ENCODE measurements at regions not wholly inside any gene's neighbourhood (a gene's known extent, or its start where the extent isn't known, plus 50 kb on each side); places are given as distances from the start of the nearest gene placed in this dataset.
A peak's percentile ranks its signal among the peaks of the same experiment; 100 is the strongest.

GRCh38 chr3:147218965-147219364 lies 187.4 kb downstream of the ZIC4 start:
- H3K4me1 Mint-ChIP-seq (ENCODE audit: low read depth): no peaks in the 10 kb centered on the region
- DNase-seq (no peak), ATAC-seq (replicated peaks in 1 of 2) (no peak)
- H3K9me3 Mint-ChIP-seq: peaks cover 0 to 3% of the 10 kb centered on the region in 2 donors
- H3K27me3 Mint-ChIP-seq (ENCODE audit: low read depth): no peaks in the 10 kb centered on the region
- H3K36me3 Mint-ChIP-seq (ENCODE audit: insufficient read depth in 2 of 2): no peaks in the 10 kb centered on the region
- no peak overlapping the region for H3K4me3 Mint-ChIP-seq
- H3K27ac Mint-ChIP-seq: no peak overlapping the region

GRCh38 chr3:147216143-147216673 lies 190.1 kb downstream of the ZIC4 start:
- Mint-ChIP-seq H3K27me3 (ENCODE audit: low read depth) (no peaks in the 10 kb centered on the region), H3K36me3 (ENCODE audit: insufficient read depth in 2 of 2) (no peaks in the 10 kb centered on the region), H3K4me3 (no peak overlapping the region), H3K27ac (no peak overlapping the region), H3K9me3 (peaks cover 2 to 6% of the 10 kb centered on the region in 2 donors), H3K4me1 (ENCODE audit: low read depth) (no peaks in the 10 kb centered on the region)
- DNase-seq (no peak), ATAC-seq (replicated peaks in 1 of 2) (no peak)

GRCh38 chr3:147215660-147216059 lies 190.7 kb downstream of the ZIC4 start:
- no peak overlapping the region for H3K27ac Mint-ChIP-seq
- no peak overlapping the region for H3K4me3 Mint-ChIP-seq
- no peaks in the 10 kb centered on the region for H3K27me3 Mint-ChIP-seq (ENCODE audit: low read depth)
- no peak for DNase-seq
- H3K9me3 Mint-ChIP-seq: peaks cover 2 to 6% of the 10 kb centered on the region in 2 donors
- ATAC-seq (replicated peaks in 1 of 2): no peak
- no peaks in the 10 kb centered on the region for H3K4me1 Mint-ChIP-seq (ENCODE audit: low read depth)
- no peaks in the 10 kb centered on the region for H3K36me3 Mint-ChIP-seq (ENCODE audit: insufficient read depth in 2 of 2)

GRCh38 chr3:147213633-147214032 lies 192.7 kb downstream of the ZIC4 start:
- no peaks in the 10 kb centered on the region for H3K27me3 Mint-ChIP-seq (ENCODE audit: low read depth)
- H3K4me3 Mint-ChIP-seq: no peak overlapping the region
- ATAC-seq (replicated peaks in 1 of 2) (no peak), DNase-seq (no peak)
- H3K9me3 Mint-ChIP-seq: peaks cover 5 to 8% of the 10 kb centered on the region in 2 donors
- H3K36me3 Mint-ChIP-seq (ENCODE audit: insufficient read depth in 2 of 2): no peaks in the 10 kb centered on the region
- H3K27ac Mint-ChIP-seq: no peak overlapping the region
- no peaks in the 10 kb centered on the region for H3K4me1 Mint-ChIP-seq (ENCODE audit: low read depth)

- no peaks in the 10 kb centered on the region for H3K36me3 Mint-ChIP-seq (ENCODE audit: insufficient read depth in 2 of 2)
- no peak overlapping the region for H3K4me3 Mint-ChIP-seq
- no peaks in the 10 kb centered on the region for H3K4me1 Mint-ChIP-seq (ENCODE audit: low read depth)
- no peak for DNase-seq
- no peak overlapping the region for H3K27ac Mint-ChIP-seq
- H3K9me3 Mint-ChIP-seq: peaks cover 7 to 10% of the 10 kb centered on the region in 2 donors
- ATAC-seq (replicated peaks in 1 of 2): no peak
- H3K27me3 Mint-ChIP-seq (ENCODE audit: low read depth): no peaks in the 10 kb centered on the region
Observed at GRCh38 chr3:147210676-147211075, 195.7 kb downstream of the ZIC4 start.

- Mint-ChIP-seq H3K27ac (no peak overlapping the region), H3K27me3 (ENCODE audit: low read depth) (no peaks in the 10 kb centered on the region), H3K4me1 (ENCODE audit: low read depth) (no peaks in the 10 kb centered on the region), H3K9me3 (peaks cover 0 to 3% of the 10 kb centered on the region in 2 donors), H3K4me3 (no peak overlapping the region), H3K36me3 (ENCODE audit: insufficient read depth in 2 of 2) (no peaks in the 10 kb centered on the region)
- no peak for DNase-seq
- no peak for ATAC-seq (replicated peaks in 1 of 2)
Observed at GRCh38 chr3:147201086-147201485, 205.3 kb downstream of the ZIC4 start.

GRCh38 chr3:147200545-147200944 lies 205.8 kb downstream of the ZIC4 start:
- ATAC-seq (replicated peaks in 1 of 2): no peak
- Mint-ChIP-seq H3K4me1 (ENCODE audit: low read depth) (no peaks in the 10 kb centered on the region), H3K27ac (no peak overlapping the region), H3K36me3 (ENCODE audit: insufficient read depth in 2 of 2) (no peaks in the 10 kb centered on the region), H3K27me3 (ENCODE audit: low read depth) (no peaks in the 10 kb centered on the region), H3K4me3 (no peak overlapping the region), H3K9me3 (no peaks in the 10 kb centered on the region)
- DNase-seq: no peak

- Mint-ChIP-seq H3K9me3 (no peaks in the 10 kb centered on the region), H3K4me1 (ENCODE audit: low read depth) (no peaks in the 10 kb centered on the region), H3K27me3 (ENCODE audit: low read depth) (no peaks in the 10 kb centered on the region), H3K27ac (no peak overlapping the region), H3K36me3 (ENCODE audit: insufficient read depth in 2 of 2) (no peaks in the 10 kb centered on the region), H3K4me3 (no peak overlapping the region)
- DNase-seq: no peak
- ATAC-seq (replicated peaks in 1 of 2): no peak
Observed at GRCh38 chr3:147197739-147198138, 208.6 kb downstream of the ZIC4 start.

GRCh38 chr3:147195887-147196286 lies 210.5 kb downstream of the ZIC4 start:
- H3K9me3 Mint-ChIP-seq: no peaks in the 10 kb centered on the region
- no peak for ATAC-seq (replicated peaks in 1 of 2)
- no peak for DNase-seq
- no peak overlapping the region for H3K27ac Mint-ChIP-seq
- H3K36me3 Mint-ChIP-seq (ENCODE audit: insufficient read depth in 2 of 2): no peaks in the 10 kb centered on the region
- no peaks in the 10 kb centered on the region for H3K27me3 Mint-ChIP-seq (ENCODE audit: low read depth)
- H3K4me3 Mint-ChIP-seq: no peak overlapping the region
- no peaks in the 10 kb centered on the region for H3K4me1 Mint-ChIP-seq (ENCODE audit: low read depth)

- Mint-ChIP-seq H3K27me3 (ENCODE audit: low read depth) (no peaks in the 10 kb centered on the region), H3K27ac (no peak overlapping the region), H3K4me1 (ENCODE audit: low read depth) (no peaks in the 10 kb centered on the region), H3K4me3 (no peak overlapping the region), H3K36me3 (ENCODE audit: insufficient read depth in 2 of 2) (no peaks in the 10 kb centered on the region), H3K9me3 (peaks cover 0 to 4% of the 10 kb centered on the region in 2 donors)
- DNase-seq: peak in 1 of 2 donors; percentile 4
- no peak for ATAC-seq (replicated peaks in 1 of 2)
Observed at GRCh38 chr3:147191795-147192385, 214.5 kb downstream of the ZIC4 start.

- H3K9me3 Mint-ChIP-seq: peaks cover 1 to 6% of the 10 kb centered on the region in 2 donors
- no peaks in the 10 kb centered on the region for H3K27me3 Mint-ChIP-seq (ENCODE audit: low read depth)
- H3K4me3 Mint-ChIP-seq: no peak overlapping the region
- no peak overlapping the region for H3K27ac Mint-ChIP-seq
- no peak for DNase-seq
- no peak for ATAC-seq (replicated peaks in 1 of 2)
- H3K4me1 Mint-ChIP-seq (ENCODE audit: low read depth): no peaks in the 10 kb centered on the region
- H3K36me3 Mint-ChIP-seq (ENCODE audit: insufficient read depth in 2 of 2): no peaks in the 10 kb centered on the region
Observed at GRCh38 chr3:147189016-147189415, 217.3 kb downstream of the ZIC4 start.

- no peaks in the 10 kb centered on the region for H3K36me3 Mint-ChIP-seq (ENCODE audit: insufficient read depth in 2 of 2)
- H3K4me3 Mint-ChIP-seq: no peak overlapping the region
- DNase-seq (no peak), ATAC-seq (replicated peaks in 1 of 2) (no peak)
- H3K9me3 Mint-ChIP-seq: peaks cover 1 to 6% of the 10 kb centered on the region in 2 donors
- H3K4me1 Mint-ChIP-seq (ENCODE audit: low read depth): no peaks in the 10 kb centered on the region
- no peak overlapping the region for H3K27ac Mint-ChIP-seq
- H3K27me3 Mint-ChIP-seq (ENCODE audit: low read depth): no peaks in the 10 kb centered on the region
Observed at GRCh38 chr3:147187687-147188086, 218.7 kb downstream of the ZIC4 start.

GRCh38 chr3:147185781-147186180 lies 220.6 kb downstream of the ZIC4 start:
- Mint-ChIP-seq H3K27me3 (ENCODE audit: low read depth) (no peaks in the 10 kb centered on the region), H3K27ac (no peak overlapping the region), H3K36me3 (ENCODE audit: insufficient read depth in 2 of 2) (no peaks in the 10 kb centered on the region), H3K4me3 (no peak overlapping the region), H3K9me3 (peaks cover 1 to 6% of the 10 kb centered on the region in 2 donors), H3K4me1 (ENCODE audit: low read depth) (no peaks in the 10 kb centered on the region)
- no peak for ATAC-seq (replicated peaks in 1 of 2)
- DNase-seq: no peak

- DNase-seq (no peak), ATAC-seq (replicated peaks in 1 of 2) (no peak)
- H3K4me3 Mint-ChIP-seq: no peak overlapping the region
- no peaks in the 10 kb centered on the region for H3K36me3 Mint-ChIP-seq (ENCODE audit: insufficient read depth in 2 of 2)
- H3K4me1 Mint-ChIP-seq (ENCODE audit: low read depth): no peaks in the 10 kb centered on the region
- H3K9me3 Mint-ChIP-seq: peaks cover 1 to 2% of the 10 kb centered on the region in 2 donors
- no peaks in the 10 kb centered on the region for H3K27me3 Mint-ChIP-seq (ENCODE audit: low read depth)
- no peak overlapping the region for H3K27ac Mint-ChIP-seq
Observed at GRCh38 chr3:147184794-147185193, 221.5 kb downstream of the ZIC4 start.

All from activated T-cell treated with anti-CD3 and anti-CD28 coated beads, Interleukin-2, amount 50 U/mL, for 72 hours (primary cell).